NB4 (cell line): ENCODE measurements at regions not wholly inside any gene's neighbourhood (a gene's known extent, or its start where the extent isn't known, plus 50 kb on each side); places are given as distances from the start of the nearest gene placed in this dataset.

ENCODE experiments used
- POLR2A ChIP-seq: IDR thresholded peaks from 2 replicates; pipeline ENCODE4 v1.6.1; 2011; ENCODE audit warnings: mild to moderate bottlenecking; ENCODE audit not compliant: insufficient read length; ENCODE audit errors: extremely low read depth
- TF ChIP-seq, protein P1 (sequence below): IDR thresholded peaks from one replicate; pipeline ENCODE4 v1.5.1; 2012; ENCODE audit warnings: low read depth, low read length

DNA sequence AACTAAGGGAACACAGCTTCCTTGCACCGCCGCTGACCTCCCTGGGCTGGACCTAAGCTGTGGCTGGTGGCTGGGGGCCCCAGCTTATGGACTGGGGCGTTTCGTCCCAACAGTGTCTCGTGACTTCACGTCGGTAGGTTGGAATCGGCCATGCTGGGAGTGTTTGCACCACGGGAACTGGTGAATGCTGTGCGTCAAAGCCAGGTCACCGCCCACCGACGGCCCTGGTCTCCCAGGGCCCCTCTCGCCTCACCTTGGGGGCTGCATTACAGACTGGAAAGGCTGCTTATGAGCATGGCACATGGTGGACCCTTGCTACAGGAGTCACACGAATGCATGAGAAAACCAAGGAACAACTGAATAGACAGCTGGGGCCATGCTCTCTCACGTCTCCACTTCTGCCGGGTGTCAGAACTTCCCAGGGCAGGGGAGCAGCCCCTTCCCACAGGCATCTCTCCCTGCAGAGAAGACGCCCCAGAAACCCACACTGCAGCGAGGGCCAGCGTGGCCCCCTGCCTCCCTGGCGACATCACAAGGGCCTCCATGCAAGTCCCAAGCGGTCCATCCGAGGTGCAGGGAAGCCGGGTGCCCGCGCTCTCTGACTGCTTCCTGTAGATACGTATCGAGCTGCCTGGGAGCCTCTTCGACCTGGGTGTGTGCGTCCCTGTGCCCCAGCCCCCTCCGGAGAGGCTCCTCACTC is 81.7 kb downstream of the SIK1 start:
- TF ChIP-seq, protein P1, sequence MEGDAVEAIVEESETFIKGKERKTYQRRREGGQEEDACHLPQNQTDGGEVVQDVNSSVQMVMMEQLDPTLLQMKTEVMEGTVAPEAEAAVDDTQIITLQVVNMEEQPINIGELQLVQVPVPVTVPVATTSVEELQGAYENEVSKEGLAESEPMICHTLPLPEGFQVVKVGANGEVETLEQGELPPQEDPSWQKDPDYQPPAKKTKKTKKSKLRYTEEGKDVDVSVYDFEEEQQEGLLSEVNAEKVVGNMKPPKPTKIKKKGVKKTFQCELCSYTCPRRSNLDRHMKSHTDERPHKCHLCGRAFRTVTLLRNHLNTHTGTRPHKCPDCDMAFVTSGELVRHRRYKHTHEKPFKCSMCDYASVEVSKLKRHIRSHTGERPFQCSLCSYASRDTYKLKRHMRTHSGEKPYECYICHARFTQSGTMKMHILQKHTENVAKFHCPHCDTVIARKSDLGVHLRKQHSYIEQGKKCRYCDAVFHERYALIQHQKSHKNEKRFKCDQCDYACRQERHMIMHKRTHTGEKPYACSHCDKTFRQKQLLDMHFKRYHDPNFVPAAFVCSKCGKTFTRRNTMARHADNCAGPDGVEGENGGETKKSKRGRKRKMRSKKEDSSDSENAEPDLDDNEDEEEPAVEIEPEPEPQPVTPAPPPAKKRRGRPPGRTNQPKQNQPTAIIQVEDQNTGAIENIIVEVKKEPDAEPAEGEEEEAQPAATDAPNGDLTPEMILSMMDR = no peak
- TF ChIP-seq POLR2A = no peak
